GM12892 (cell line): ENCODE measurements at regions not wholly inside any gene's neighbourhood (a gene's known extent, or its start where the extent isn't known, plus 50 kb on each side); places are given as distances from the start of the nearest gene placed in this dataset.

Source experiments
- POLR2A ChIP-seq: IDR thresholded peaks from 2 replicates; pipeline ENCODE4 v1.6.1; 2011; ENCODE audit warnings: low read depth, low read length, control low read depth
- POLR2AphosphoS5 ChIP-seq: IDR thresholded peaks from 2 replicates; pipeline ENCODE4 v1.6.1; 2011; ENCODE audit warnings: low read depth, low read length, control low read depth
- TAF1 ChIP-seq: IDR thresholded peaks from 2 replicates; pipeline ENCODE4 v1.6.1; 2011; ENCODE audit warnings: low read depth, mild to moderate bottlenecking, control low read depth, low read length, borderline replicate concordance

- TF ChIP-seq POLR2AphosphoS5, result no peak
- no peak for TF ChIP-seq POLR2A
- TF ChIP-seq TAF1, result no peak
These were observed 71.8 kb downstream of the CMPK2 start for GRCh38 chr2:6793913-6794312.
